Cardiac muscle cell (in vitro differentiated cells and primary cell): ENCODE measurements at regions not wholly inside any gene's neighbourhood (a gene's known extent, or its start where the extent isn't known, plus 50 kb on each side); places are given as distances from the start of the nearest gene placed in this dataset.
A peak's percentile ranks its signal among the peaks of the same experiment; 100 is the strongest.

Experiments used
- DNase-seq, 2 donors: peaks; one replicate each; pipeline versions ENCODE4 v3.0.0 to v3.0.0-alpha.2; 2010 to 2017; ENCODE audit warnings: low read depth in 1 of 2, low spot score in 1 of 2
- H3K27ac ChIP-seq: fragments of 200-600 bp; sonication (generic); 2 replicates; pipeline ENCODE4 v1.5.1; 2016
- H3K27me3 ChIP-seq: fragments of 200-600 bp; sonication (generic); 2 replicates; pipeline ENCODE4 v1.6.0; 2016; ENCODE audit warnings: control low read depth
- H3K36me3 ChIP-seq: fragments of 200-600 bp; sonication (generic); 2 replicates; pipeline ENCODE4 v1.5.1; 2016; ENCODE audit warnings: control low read depth
- H3K4me1 ChIP-seq: fragments of 200-600 bp; sonication (generic); 2 replicates; pipeline ENCODE4 v1.8.1; 2017; ENCODE audit warnings: low read depth, mild to moderate bottlenecking, mixed run types
- H3K4me3 ChIP-seq: fragments of 200-600 bp; sonication (generic); 2 replicates; pipeline ENCODE4 v1.5.1; 2016; ENCODE audit warnings: mild to moderate bottlenecking
- H3K9me3 ChIP-seq: fragments of 200-600 bp; sonication (generic); 2 replicates; pipeline ENCODE4 v1.5.1; 2017; ENCODE audit warnings: low read depth, mild to moderate bottlenecking, control low read depth
- TF ChIP-seq, protein P1 (sequence below): IDR thresholded peaks from 2 replicates; pipeline ENCODE4 v1.5.1; 2012; ENCODE audit warnings: low read depth, mild to moderate bottlenecking, low read length

DNA sequence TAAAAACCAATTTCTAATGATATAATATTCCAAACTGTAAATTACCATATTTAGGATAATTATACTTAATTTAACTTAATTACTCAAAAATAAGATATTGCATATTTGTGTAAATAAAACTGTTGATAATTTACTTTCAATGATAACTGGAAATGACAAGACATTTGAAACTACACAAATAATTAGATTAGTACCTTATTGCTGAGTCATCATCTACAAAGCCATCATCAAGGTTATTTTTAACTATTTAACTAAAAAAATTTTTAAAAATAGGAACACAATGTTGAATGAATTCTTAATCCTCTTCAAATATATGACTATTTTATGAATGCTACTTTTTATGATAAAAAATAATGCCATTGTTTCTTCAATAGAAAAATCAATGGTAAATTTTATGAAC, 364.3 kb downstream of the SLITRK6 start:
- Histone ChIP-seq H3K27ac (no peak overlapping the region), H3K9me3 (no peaks in the 10 kb centered on the region)
- TF ChIP-seq, protein P1, sequence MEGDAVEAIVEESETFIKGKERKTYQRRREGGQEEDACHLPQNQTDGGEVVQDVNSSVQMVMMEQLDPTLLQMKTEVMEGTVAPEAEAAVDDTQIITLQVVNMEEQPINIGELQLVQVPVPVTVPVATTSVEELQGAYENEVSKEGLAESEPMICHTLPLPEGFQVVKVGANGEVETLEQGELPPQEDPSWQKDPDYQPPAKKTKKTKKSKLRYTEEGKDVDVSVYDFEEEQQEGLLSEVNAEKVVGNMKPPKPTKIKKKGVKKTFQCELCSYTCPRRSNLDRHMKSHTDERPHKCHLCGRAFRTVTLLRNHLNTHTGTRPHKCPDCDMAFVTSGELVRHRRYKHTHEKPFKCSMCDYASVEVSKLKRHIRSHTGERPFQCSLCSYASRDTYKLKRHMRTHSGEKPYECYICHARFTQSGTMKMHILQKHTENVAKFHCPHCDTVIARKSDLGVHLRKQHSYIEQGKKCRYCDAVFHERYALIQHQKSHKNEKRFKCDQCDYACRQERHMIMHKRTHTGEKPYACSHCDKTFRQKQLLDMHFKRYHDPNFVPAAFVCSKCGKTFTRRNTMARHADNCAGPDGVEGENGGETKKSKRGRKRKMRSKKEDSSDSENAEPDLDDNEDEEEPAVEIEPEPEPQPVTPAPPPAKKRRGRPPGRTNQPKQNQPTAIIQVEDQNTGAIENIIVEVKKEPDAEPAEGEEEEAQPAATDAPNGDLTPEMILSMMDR = no peak

DNA sequence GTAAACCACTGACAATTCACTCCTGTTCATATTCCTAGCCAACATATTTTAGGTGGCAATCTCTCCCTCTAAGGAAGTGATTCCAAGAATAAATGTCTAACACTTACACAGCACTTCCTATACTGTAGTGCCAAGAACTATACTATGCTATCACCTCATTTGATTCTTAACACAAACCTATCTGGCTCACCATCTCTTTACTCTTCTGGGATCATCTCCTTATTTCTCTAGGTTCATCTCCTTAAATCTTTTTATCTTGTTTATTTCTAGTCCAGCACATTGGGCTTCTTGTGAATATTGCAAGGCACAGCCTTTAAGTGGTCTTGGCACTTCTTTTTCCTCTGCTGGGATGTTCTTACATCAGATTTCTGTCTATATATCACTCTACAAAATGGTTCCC, 366.3 kb downstream of the SLITRK6 start:
- no peak for DNase-seq
- Histone ChIP-seq H3K27me3 (no peaks in the 10 kb centered on the region), H3K4me1 (no peaks in the 10 kb centered on the region), H3K36me3 (no peaks in the 10 kb centered on the region), H3K4me3 (no peak overlapping the region), H3K9me3 (no peaks in the 10 kb centered on the region), H3K27ac (no peak overlapping the region)
- TF ChIP-seq, protein P1 = no peak

More for the DNA sequence above, 364.3 kb downstream of the SLITRK6 start:
- DNase-seq = no peak
- no peak overlapping the region for H3K4me3 ChIP-seq
- no peaks in the 10 kb centered on the region for H3K27me3 ChIP-seq
- H3K4me1 ChIP-seq = no peaks in the 10 kb centered on the region
- no peaks in the 10 kb centered on the region for H3K36me3 ChIP-seq

DNA sequence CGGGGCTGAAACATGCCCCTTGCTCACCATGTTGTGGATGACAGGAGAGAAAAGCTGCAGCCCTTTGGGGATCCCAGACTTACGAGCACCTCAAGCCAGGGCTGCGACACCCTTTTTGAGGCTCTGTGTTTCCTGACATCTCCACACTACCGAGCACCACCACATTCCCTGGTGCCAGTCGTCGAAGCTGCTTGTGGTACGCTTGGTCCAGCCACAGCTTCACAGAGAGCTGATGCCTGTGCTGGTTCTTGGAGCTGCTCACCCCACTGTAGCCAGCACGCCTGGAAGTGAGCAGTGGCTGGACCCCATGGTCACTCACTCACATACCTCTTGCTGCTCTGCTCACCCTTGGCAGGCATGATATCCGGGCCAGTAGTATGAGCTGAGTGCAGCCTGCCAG, 367.5 kb downstream of the SLITRK6 start:
- H3K27ac ChIP-seq = no peak overlapping the region
- no peaks in the 10 kb centered on the region for H3K36me3 ChIP-seq
- no peaks in the 10 kb centered on the region for H3K27me3 ChIP-seq
- no peak overlapping the region for H3K4me3 ChIP-seq
- TF ChIP-seq, protein P1 = no peak
- no peaks in the 10 kb centered on the region for H3K4me1 ChIP-seq
- no peak for DNase-seq
- no peaks in the 10 kb centered on the region for H3K9me3 ChIP-seq

DNA sequence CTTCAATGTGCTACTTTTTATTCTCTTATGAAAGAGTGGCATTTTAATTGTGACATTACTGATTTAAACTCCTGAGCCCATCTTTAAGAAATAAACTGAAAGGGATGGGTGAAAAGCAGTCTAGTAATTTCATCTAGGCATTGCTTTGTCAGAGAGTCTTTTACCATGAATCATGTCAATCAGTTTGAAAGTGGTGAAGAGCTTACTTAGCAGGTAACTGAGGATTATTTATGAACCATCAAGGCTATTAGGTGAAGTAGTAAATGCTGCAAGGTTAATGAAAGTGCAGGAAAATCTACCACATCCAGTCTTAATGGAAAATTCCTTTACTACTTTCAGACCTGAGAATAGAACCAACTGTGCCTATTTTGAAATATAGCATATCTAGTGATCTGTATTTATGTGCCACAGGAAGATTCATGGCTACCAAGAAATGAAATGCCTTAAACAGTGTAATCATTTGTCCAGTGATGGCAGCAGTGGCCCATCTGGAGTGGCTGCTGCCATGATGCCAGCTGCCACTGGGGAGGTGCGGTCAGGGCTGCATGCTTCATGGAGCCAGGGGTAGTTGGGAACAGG, 368.9 kb downstream of the SLITRK6 start:
- H3K27ac ChIP-seq = no peak overlapping the region
- H3K9me3 ChIP-seq = no peaks in the 10 kb centered on the region
- H3K4me1 ChIP-seq = no peaks in the 10 kb centered on the region
- DNase-seq = no peak
- TF ChIP-seq, protein P1 = no peak
- H3K4me3 ChIP-seq = no peak overlapping the region
- H3K36me3 ChIP-seq = no peaks in the 10 kb centered on the region
- no peaks in the 10 kb centered on the region for H3K27me3 ChIP-seq

DNA sequence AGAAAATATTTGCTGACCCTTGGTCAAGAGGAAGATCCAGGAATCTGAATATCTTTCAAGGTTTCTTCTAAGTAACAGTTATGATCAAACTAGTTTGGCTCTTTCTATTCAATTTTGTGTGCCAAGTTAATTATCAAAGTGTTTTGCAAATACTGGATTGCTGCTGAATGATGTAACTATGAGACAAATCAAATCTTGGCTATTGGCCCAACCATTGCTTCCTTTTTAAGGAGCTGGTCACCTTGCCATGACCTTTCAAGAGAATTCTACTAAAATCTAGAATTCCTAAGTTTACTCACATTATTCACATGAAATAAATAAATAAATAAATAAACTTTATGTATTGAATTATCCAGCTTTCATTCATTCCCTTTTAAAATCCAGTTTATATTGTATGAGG, 371.8 kb downstream of the SLITRK6 start:
- H3K27ac ChIP-seq = no peak overlapping the region
- TF ChIP-seq, protein P1 = no peak
- DNase-seq = peak in 1 of 2 donors; percentile 7

More for the DNA sequence above, 371.8 kb downstream of the SLITRK6 start:
- no peak overlapping the region for H3K4me3 ChIP-seq
- no peaks in the 10 kb centered on the region for H3K4me1 ChIP-seq
- no peaks in the 10 kb centered on the region for H3K9me3 ChIP-seq
- H3K36me3 ChIP-seq = no peaks in the 10 kb centered on the region
- H3K27me3 ChIP-seq = no peaks in the 10 kb centered on the region
